ENCODE measurements at regions not wholly inside any gene's neighbourhood (a gene's known extent, or its start where the extent isn't known, plus 50 kb on each side); places are given as distances from the start of the nearest gene placed in this dataset.

GRCh38 chr15:70361891-70362290 lies 264.2 kb upstream of the TLE3 start:
- no peak overlapping the region for H3K9ac ChIP-seq (ENCODE audit: low read depth in 1 of 2, low read length in 2 of 2)
- no peaks in the 10 kb centered on the region for H3K27me3 ChIP-seq (ENCODE audit: control insufficient read depth in 2 of 2, insufficient read depth in 2 of 2, low read length in 2 of 2)
- no peaks in the 10 kb centered on the region for H3K36me3 ChIP-seq (ENCODE audit: control insufficient read depth in 2 of 2, insufficient read depth in 2 of 2, low read length in 2 of 2)
- H3K4me1 ChIP-seq (ENCODE audit: control insufficient read depth in 2 of 2, insufficient read depth in 2 of 2, low read length in 2 of 2) = no peaks in the 10 kb centered on the region
- H3K27ac ChIP-seq (ENCODE audit: low read depth in 2 of 2, low read length in 2 of 2) = no peak overlapping the region
- no peak overlapping the region for H3K4me3 ChIP-seq (ENCODE audit: low read length in 2 of 2)
- H3K9me3 ChIP-seq (ENCODE audit: control insufficient read depth in 2 of 2, low read length in 2 of 2) = peaks cover 0 to 1% of the 10 kb centered on the region in 2 donors

- no peaks in the 10 kb centered on the region for H3K36me3 ChIP-seq (ENCODE audit: control insufficient read depth in 2 of 2, insufficient read depth in 2 of 2, low read length in 2 of 2)
- no peaks in the 10 kb centered on the region for H3K4me1 ChIP-seq (ENCODE audit: control insufficient read depth in 2 of 2, insufficient read depth in 2 of 2, low read length in 2 of 2)
- no peak overlapping the region for H3K27ac ChIP-seq (ENCODE audit: low read depth in 2 of 2, low read length in 2 of 2)
- H3K9ac ChIP-seq (ENCODE audit: low read depth in 1 of 2, low read length in 2 of 2) = no peak overlapping the region
- H3K27me3 ChIP-seq (ENCODE audit: control insufficient read depth in 2 of 2, insufficient read depth in 2 of 2, low read length in 2 of 2) = no peaks in the 10 kb centered on the region
- peaks cover 0 to 1% of the 10 kb centered on the region in 2 donors for H3K9me3 ChIP-seq (ENCODE audit: control insufficient read depth in 2 of 2, low read length in 2 of 2)
- H3K4me3 ChIP-seq (ENCODE audit: low read length in 2 of 2) = no peak overlapping the region
These were observed 263.4 kb upstream of the TLE3 start for GRCh38 chr15:70361106-70361505.

- Histone ChIP-seq H3K4me3 (ENCODE audit: low read length in 2 of 2) (no peak overlapping the region), H3K27ac (ENCODE audit: low read depth in 2 of 2, low read length in 2 of 2) (no peak overlapping the region), H3K9me3 (ENCODE audit: control insufficient read depth in 2 of 2, low read length in 2 of 2) (no peaks in the 10 kb centered on the region), H3K27me3 (ENCODE audit: control insufficient read depth in 2 of 2, insufficient read depth in 2 of 2, low read length in 2 of 2) (no peaks in the 10 kb centered on the region), H3K36me3 (ENCODE audit: control insufficient read depth in 2 of 2, insufficient read depth in 2 of 2, low read length in 2 of 2) (no peaks in the 10 kb centered on the region), H3K9ac (ENCODE audit: low read depth in 1 of 2, low read length in 2 of 2) (no peak overlapping the region), H3K4me1 (ENCODE audit: control insufficient read depth in 2 of 2, insufficient read depth in 2 of 2, low read length in 2 of 2) (no peaks in the 10 kb centered on the region)
These were observed 261.3 kb upstream of the TLE3 start for GRCh38 chr15:70358871-70359647.

- H3K36me3 ChIP-seq (ENCODE audit: control insufficient read depth in 2 of 2, insufficient read depth in 2 of 2, low read length in 2 of 2) = no peaks in the 10 kb centered on the region
- H3K27me3 ChIP-seq (ENCODE audit: control insufficient read depth in 2 of 2, insufficient read depth in 2 of 2, low read length in 2 of 2) = no peaks in the 10 kb centered on the region
- no peaks in the 10 kb centered on the region for H3K4me1 ChIP-seq (ENCODE audit: control insufficient read depth in 2 of 2, insufficient read depth in 2 of 2, low read length in 2 of 2)
- H3K9me3 ChIP-seq (ENCODE audit: control insufficient read depth in 2 of 2, low read length in 2 of 2) = no peaks in the 10 kb centered on the region
- no peak overlapping the region for H3K27ac ChIP-seq (ENCODE audit: low read depth in 2 of 2, low read length in 2 of 2)
- H3K9ac ChIP-seq (ENCODE audit: low read depth in 1 of 2, low read length in 2 of 2) = no peak overlapping the region
- no peak overlapping the region for H3K4me3 ChIP-seq (ENCODE audit: low read length in 2 of 2)
These were observed 260.5 kb upstream of the TLE3 start for GRCh38 chr15:70358011-70358819.

GRCh38 chr15:70357453-70357852 lies 259.7 kb upstream of the TLE3 start:
- no peaks in the 10 kb centered on the region for H3K27me3 ChIP-seq (ENCODE audit: control insufficient read depth in 2 of 2, insufficient read depth in 2 of 2, low read length in 2 of 2)
- H3K4me1 ChIP-seq (ENCODE audit: control insufficient read depth in 2 of 2, insufficient read depth in 2 of 2, low read length in 2 of 2) = no peaks in the 10 kb centered on the region
- H3K9me3 ChIP-seq (ENCODE audit: control insufficient read depth in 2 of 2, low read length in 2 of 2) = no peaks in the 10 kb centered on the region
- H3K36me3 ChIP-seq (ENCODE audit: control insufficient read depth in 2 of 2, insufficient read depth in 2 of 2, low read length in 2 of 2) = no peaks in the 10 kb centered on the region
- H3K4me3 ChIP-seq (ENCODE audit: low read length in 2 of 2) = no peak overlapping the region
- no peak overlapping the region for H3K9ac ChIP-seq (ENCODE audit: low read depth in 1 of 2, low read length in 2 of 2)
- no peak overlapping the region for H3K27ac ChIP-seq (ENCODE audit: low read depth in 2 of 2, low read length in 2 of 2)

- Histone ChIP-seq H3K9me3 (ENCODE audit: control insufficient read depth in 2 of 2, low read length in 2 of 2) (no peaks in the 10 kb centered on the region), H3K9ac (ENCODE audit: low read depth in 1 of 2, low read length in 2 of 2) (no peak overlapping the region), H3K4me1 (ENCODE audit: control insufficient read depth in 2 of 2, insufficient read depth in 2 of 2, low read length in 2 of 2) (no peaks in the 10 kb centered on the region), H3K27ac (ENCODE audit: low read depth in 2 of 2, low read length in 2 of 2) (no peak overlapping the region), H3K36me3 (ENCODE audit: control insufficient read depth in 2 of 2, insufficient read depth in 2 of 2, low read length in 2 of 2) (no peaks in the 10 kb centered on the region), H3K27me3 (ENCODE audit: control insufficient read depth in 2 of 2, insufficient read depth in 2 of 2, low read length in 2 of 2) (no peaks in the 10 kb centered on the region), H3K4me3 (ENCODE audit: low read length in 2 of 2) (no peak overlapping the region)
These were observed 259.2 kb upstream of the TLE3 start for GRCh38 chr15:70356919-70357318.

- H3K4me3 ChIP-seq (ENCODE audit: low read length in 2 of 2) = no peak overlapping the region
- no peaks in the 10 kb centered on the region for H3K9me3 ChIP-seq (ENCODE audit: control insufficient read depth in 2 of 2, low read length in 2 of 2)
These were observed 258.5 kb upstream of the TLE3 start for GRCh38 chr15:70356062-70356860.

GRCh38 chr15:70355275-70355795 lies 257.6 kb upstream of the TLE3 start:
- H3K4me1 ChIP-seq (ENCODE audit: control insufficient read depth in 2 of 2, insufficient read depth in 2 of 2, low read length in 2 of 2) = no peaks in the 10 kb centered on the region
- H3K9ac ChIP-seq (ENCODE audit: low read depth in 1 of 2, low read length in 2 of 2) = no peak overlapping the region
- no peaks in the 10 kb centered on the region for H3K36me3 ChIP-seq (ENCODE audit: control insufficient read depth in 2 of 2, insufficient read depth in 2 of 2, low read length in 2 of 2)
- H3K27ac ChIP-seq (ENCODE audit: low read depth in 2 of 2, low read length in 2 of 2) = no peak overlapping the region
- H3K9me3 ChIP-seq (ENCODE audit: control insufficient read depth in 2 of 2, low read length in 2 of 2) = no peaks in the 10 kb centered on the region
- H3K27me3 ChIP-seq (ENCODE audit: control insufficient read depth in 2 of 2, insufficient read depth in 2 of 2, low read length in 2 of 2) = no peaks in the 10 kb centered on the region
- no peak overlapping the region for H3K4me3 ChIP-seq (ENCODE audit: low read length in 2 of 2)

More at GRCh38 chr15:70356062-70356860, 258.5 kb upstream of the TLE3 start:
- Histone ChIP-seq H3K36me3 (ENCODE audit: control insufficient read depth in 2 of 2, insufficient read depth in 2 of 2, low read length in 2 of 2) (no peaks in the 10 kb centered on the region), H3K9ac (ENCODE audit: low read depth in 1 of 2, low read length in 2 of 2) (no peak overlapping the region), H3K27ac (ENCODE audit: low read depth in 2 of 2, low read length in 2 of 2) (no peak overlapping the region), H3K27me3 (ENCODE audit: control insufficient read depth in 2 of 2, insufficient read depth in 2 of 2, low read length in 2 of 2) (no peaks in the 10 kb centered on the region), H3K4me1 (ENCODE audit: control insufficient read depth in 2 of 2, insufficient read depth in 2 of 2, low read length in 2 of 2) (no peaks in the 10 kb centered on the region)

- Histone ChIP-seq H3K36me3 (ENCODE audit: control insufficient read depth in 2 of 2, insufficient read depth in 2 of 2, low read length in 2 of 2) (no peaks in the 10 kb centered on the region), H3K4me3 (ENCODE audit: low read length in 2 of 2) (no peak overlapping the region), H3K9me3 (ENCODE audit: control insufficient read depth in 2 of 2, low read length in 2 of 2) (no peaks in the 10 kb centered on the region), H3K4me1 (ENCODE audit: control insufficient read depth in 2 of 2, insufficient read depth in 2 of 2, low read length in 2 of 2) (no peaks in the 10 kb centered on the region), H3K9ac (ENCODE audit: low read depth in 1 of 2, low read length in 2 of 2) (no peak overlapping the region), H3K27me3 (ENCODE audit: control insufficient read depth in 2 of 2, insufficient read depth in 2 of 2, low read length in 2 of 2) (no peaks in the 10 kb centered on the region), H3K27ac (ENCODE audit: low read depth in 2 of 2, low read length in 2 of 2) (no peak overlapping the region)
These were observed 256.7 kb upstream of the TLE3 start for GRCh38 chr15:70354346-70354905.

Data from mucosa of rectum (tissue), 2 donors.